GM19238 (cell line): ENCODE measurements at regions not wholly inside any gene's neighbourhood (a gene's known extent, or its start where the extent isn't known, plus 50 kb on each side); places are given as distances from the start of the nearest gene placed in this dataset.

ENCODE experiments used
- DNase-seq: peaks from one replicate; pipeline ENCODE4 v3.0.0; 2011; ENCODE audit warnings: low spot score; ENCODE audit not compliant: insufficient read length

GRCh38 chr5:125201446-125202052, 455.1 kb upstream of the ZNF608 start:
- no peak for DNase-seq

- DNase-seq, result no peak
Observed at GRCh38 chr5:125202353-125202752, 455.9 kb upstream of the ZNF608 start.

- DNase-seq, result no peak
Observed at GRCh38 chr5:125202871-125203438, 456.5 kb upstream of the ZNF608 start.

- no peak for DNase-seq
Observed at GRCh38 chr5:125203912-125204311, 457.5 kb upstream of the ZNF608 start.

- no peak for DNase-seq
Observed at GRCh38 chr5:125205601-125206225, 459.3 kb upstream of the ZNF608 start.

- DNase-seq, result no peak
Observed at GRCh38 chr5:125207856-125208255, 461.4 kb upstream of the ZNF608 start.

GRCh38 chr5:125209650-125210049, 463.2 kb upstream of the ZNF608 start:
- DNase-seq, result no peak

GRCh38 chr5:125210242-125210947, 464.0 kb upstream of the ZNF608 start:
- no peak for DNase-seq

- DNase-seq, result no peak
Observed at GRCh38 chr5:125214080-125214479, 467.6 kb upstream of the ZNF608 start.

GRCh38 chr5:125215593-125215992, 469.2 kb upstream of the ZNF608 start:
- DNase-seq, result no peak

- DNase-seq, result no peak
Observed at GRCh38 chr5:125219710-125220109, 473.3 kb upstream of the ZNF608 start.

- no peak for DNase-seq
Observed at GRCh38 chr5:125220284-125220683, 473.8 kb upstream of the ZNF608 start.

- no peak for DNase-seq
Observed at GRCh38 chr5:125222597-125223240, 476.3 kb upstream of the ZNF608 start.

GRCh38 chr5:125225424-125225823, 479.0 kb upstream of the ZNF608 start:
- no peak for DNase-seq

GRCh38 chr5:125226825-125227224, 480.4 kb upstream of the ZNF608 start:
- no peak for DNase-seq

GRCh38 chr5:125227333-125228095, 481.1 kb upstream of the ZNF608 start:
- no peak for DNase-seq

GRCh38 chr5:125228363-125229070, 482.1 kb upstream of the ZNF608 start:
- no peak for DNase-seq

GRCh38 chr5:125229556-125229955, 483.1 kb upstream of the ZNF608 start:
- DNase-seq, result no peak

- DNase-seq, result no peak
Observed at GRCh38 chr5:125232779-125233230, 486.4 kb upstream of the ZNF608 start.

- DNase-seq, result no peak
Observed at GRCh38 chr5:125233944-125234343, 487.5 kb upstream of the ZNF608 start.
